ENCODE measurements at regions not wholly inside any gene's neighbourhood (a gene's known extent, or its start where the extent isn't known, plus 50 kb on each side); places are given as distances from the start of the nearest gene placed in this dataset.

- no peak for TF ChIP-seq CTCF (IDR thresholded peaks at IDR 0.05)
- no peak for TF ChIP-seq MAX (IDR thresholded peaks at IDR 0.05; ENCODE audit: low read depth)
These were observed 484.5 kb upstream of the NR2F2 start (continued) for GRCh38 chr15:95845862-95846515.

GRCh38 chr15:95848126-95848525, 482.4 kb upstream of the NR2F2 start:
- no peak overlapping the region for H3K4me2 ChIP-seq
- no peak overlapping the region for H3K27ac ChIP-seq (ENCODE audit: low read depth in 2 of 2, low read length in 1 of 2)
- H3F3A ChIP-seq (replicated peaks; ENCODE audit: insufficient read depth) = no peaks in the 10 kb centered on the region
- WGBS (ENCODE audit: low lambda C conversion rate) = 11% methylated on average over 1 of the region's 1 CpG
- no peak for TF ChIP-seq TEAD4 (IDR thresholded peaks at IDR 0.05; ENCODE audit: borderline replicate concordance, insufficient read depth)
- TF ChIP-seq RXRA (IDR thresholded peaks at IDR 0.05; ENCODE audit: borderline replicate concordance, low read depth) = no peak
- TF ChIP-seq TAF1 (IDR thresholded peaks at IDR 0.05; ENCODE audit: borderline replicate concordance, low read depth, low read length) = no peak
- TF ChIP-seq FOXM1 (IDR thresholded peaks at IDR 0.05; ENCODE audit: low read depth) = no peak
- TF ChIP-seq EP300 (IDR thresholded peaks at IDR 0.05; ENCODE audit: borderline replicate concordance in 1 of 2, low read depth in 1 of 2, low read length in 1 of 2) = no peak
- no peak for TF ChIP-seq RFX5 (IDR thresholded peaks at IDR 0.05; ENCODE audit: low read length)
- no peak for TF ChIP-seq NFIC (IDR thresholded peaks at IDR 0.05; ENCODE audit: borderline replicate concordance)
- no peak for TF ChIP-seq MEF2A (IDR thresholded peaks at IDR 0.05; ENCODE audit: borderline replicate concordance, low read depth)
- TF ChIP-seq USF1 (IDR thresholded peaks at IDR 0.05; ENCODE audit: borderline replicate concordance, low read depth) = no peak
- TF ChIP-seq RCOR1 (IDR thresholded peaks at IDR 0.05; ENCODE audit: low read length) = no peak
- no peak overlapping the region for H3K4me3 ChIP-seq (ENCODE audit: low read depth in 2 of 2, low read length in 1 of 2)
- H3K36me3 ChIP-seq (replicated peaks in 1 of 2; ENCODE audit: control insufficient read depth in 1 of 2, insufficient read depth in 2 of 2, low read length in 1 of 2) = no peaks in the 10 kb centered on the region
- no peaks in the 10 kb centered on the region for H3K27me3 ChIP-seq (ENCODE audit: insufficient read depth)
- CTCF ChIA-PET = no interaction called here
- H2AFZ ChIP-seq (ENCODE audit: low read depth) = no peak overlapping the region
- POLR2A ChIA-PET = no interaction called here
- no peaks in the 10 kb centered on the region for H3K79me2 ChIP-seq (ENCODE audit: insufficient read depth)
- DNase-seq = no peak
- no peaks in the 10 kb centered on the region for H3K9me3 ChIP-seq
- H3K9ac ChIP-seq = no peak overlapping the region
- no peaks in the 10 kb centered on the region for H3K9me2 ChIP-seq
- H4K20me1 ChIP-seq (ENCODE audit: insufficient read depth) = no peaks in the 10 kb centered on the region
- H3K4me1 ChIP-seq (ENCODE audit: control insufficient read depth in 1 of 2, insufficient read depth in 2 of 2, low read depth in 1 of 2, low read length in 1 of 2) = no peaks in the 10 kb centered on the region

- H2AFZ ChIP-seq (ENCODE audit: low read depth) = no peak overlapping the region
- no peaks in the 10 kb centered on the region for H3K4me1 ChIP-seq (ENCODE audit: control insufficient read depth in 1 of 2, insufficient read depth in 2 of 2, low read depth in 1 of 2, low read length in 1 of 2)
- WGBS (ENCODE audit: low lambda C conversion rate) = 24% methylated on average over 2 of the region's 2 CpGs
- H3K4me2 ChIP-seq = no peak overlapping the region
- no peak for DNase-seq
- ChIA-PET CTCF (no interaction called here), POLR2A (no interaction called here)
- H3F3A ChIP-seq (replicated peaks; ENCODE audit: insufficient read depth) = no peaks in the 10 kb centered on the region
- H3K9me3 ChIP-seq = no peaks in the 10 kb centered on the region
- no peak overlapping the region for H3K9ac ChIP-seq
- H3K27me3 ChIP-seq (ENCODE audit: insufficient read depth) = no peaks in the 10 kb centered on the region
- H4K20me1 ChIP-seq (ENCODE audit: insufficient read depth) = no peaks in the 10 kb centered on the region
- TF ChIP-seq CTCF (IDR thresholded peaks at IDR 0.05) (peak; percentile 53), GABPA (IDR thresholded peaks at IDR 0.05; ENCODE audit: low read depth) (no peak), RAD21 (IDR thresholded peaks at IDR 0.05; ENCODE audit: low read length) (peak; percentile 32), SMC3 (IDR thresholded peaks at IDR 0.05; ENCODE audit: low read depth, low read length) (peak; percentile 12; the same call in 1 of the 2 replicates)
- no peaks in the 10 kb centered on the region for H3K36me3 ChIP-seq (replicated peaks in 1 of 2; ENCODE audit: control insufficient read depth in 1 of 2, insufficient read depth in 2 of 2, low read length in 1 of 2)
- no peak overlapping the region for H3K27ac ChIP-seq (ENCODE audit: low read depth in 2 of 2, low read length in 1 of 2)
- no peaks in the 10 kb centered on the region for H3K9me2 ChIP-seq
- no peak overlapping the region for H3K4me3 ChIP-seq (ENCODE audit: low read depth in 2 of 2, low read length in 1 of 2)
- no peaks in the 10 kb centered on the region for H3K79me2 ChIP-seq (ENCODE audit: insufficient read depth)
These were observed 479.7 kb upstream of the NR2F2 start for GRCh38 chr15:95850837-95851236.
